GM12872 (cell line): ENCODE measurements at regions not wholly inside any gene's neighbourhood (a gene's known extent, or its start where the extent isn't known, plus 50 kb on each side); places are given as distances from the start of the nearest gene placed in this dataset.

Experiments
- TF ChIP-seq, protein P1 (sequence below): IDR thresholded peaks from 3 replicates; pipeline ENCODE4 v1.5.1; 2011; ENCODE audit warnings: low read depth, mild to moderate bottlenecking, low read length, moderate library complexity; ENCODE audit not compliant: insufficient read depth

DNA sequence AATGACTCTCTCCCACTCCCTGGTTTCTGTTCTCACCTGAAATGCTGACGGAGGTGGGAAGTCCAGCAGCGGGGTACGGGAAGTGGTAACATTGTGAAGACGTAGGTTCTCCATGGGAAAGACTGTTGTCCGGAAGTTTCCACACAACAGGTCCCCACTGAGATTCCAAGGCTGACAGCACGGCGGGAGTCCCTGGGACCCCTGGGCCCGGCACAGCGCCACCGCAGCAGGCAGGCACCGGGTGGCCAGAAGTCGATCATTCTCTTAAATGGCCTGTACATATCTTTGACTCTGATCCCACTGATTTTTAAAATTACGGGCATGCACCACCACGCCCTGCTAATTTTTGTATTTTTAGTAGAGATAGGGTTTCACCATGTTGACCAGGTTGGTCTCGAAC lies 201.0 kb upstream of the SALL3 start:
- TF ChIP-seq, protein P1, sequence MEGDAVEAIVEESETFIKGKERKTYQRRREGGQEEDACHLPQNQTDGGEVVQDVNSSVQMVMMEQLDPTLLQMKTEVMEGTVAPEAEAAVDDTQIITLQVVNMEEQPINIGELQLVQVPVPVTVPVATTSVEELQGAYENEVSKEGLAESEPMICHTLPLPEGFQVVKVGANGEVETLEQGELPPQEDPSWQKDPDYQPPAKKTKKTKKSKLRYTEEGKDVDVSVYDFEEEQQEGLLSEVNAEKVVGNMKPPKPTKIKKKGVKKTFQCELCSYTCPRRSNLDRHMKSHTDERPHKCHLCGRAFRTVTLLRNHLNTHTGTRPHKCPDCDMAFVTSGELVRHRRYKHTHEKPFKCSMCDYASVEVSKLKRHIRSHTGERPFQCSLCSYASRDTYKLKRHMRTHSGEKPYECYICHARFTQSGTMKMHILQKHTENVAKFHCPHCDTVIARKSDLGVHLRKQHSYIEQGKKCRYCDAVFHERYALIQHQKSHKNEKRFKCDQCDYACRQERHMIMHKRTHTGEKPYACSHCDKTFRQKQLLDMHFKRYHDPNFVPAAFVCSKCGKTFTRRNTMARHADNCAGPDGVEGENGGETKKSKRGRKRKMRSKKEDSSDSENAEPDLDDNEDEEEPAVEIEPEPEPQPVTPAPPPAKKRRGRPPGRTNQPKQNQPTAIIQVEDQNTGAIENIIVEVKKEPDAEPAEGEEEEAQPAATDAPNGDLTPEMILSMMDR = no peak

DNA sequence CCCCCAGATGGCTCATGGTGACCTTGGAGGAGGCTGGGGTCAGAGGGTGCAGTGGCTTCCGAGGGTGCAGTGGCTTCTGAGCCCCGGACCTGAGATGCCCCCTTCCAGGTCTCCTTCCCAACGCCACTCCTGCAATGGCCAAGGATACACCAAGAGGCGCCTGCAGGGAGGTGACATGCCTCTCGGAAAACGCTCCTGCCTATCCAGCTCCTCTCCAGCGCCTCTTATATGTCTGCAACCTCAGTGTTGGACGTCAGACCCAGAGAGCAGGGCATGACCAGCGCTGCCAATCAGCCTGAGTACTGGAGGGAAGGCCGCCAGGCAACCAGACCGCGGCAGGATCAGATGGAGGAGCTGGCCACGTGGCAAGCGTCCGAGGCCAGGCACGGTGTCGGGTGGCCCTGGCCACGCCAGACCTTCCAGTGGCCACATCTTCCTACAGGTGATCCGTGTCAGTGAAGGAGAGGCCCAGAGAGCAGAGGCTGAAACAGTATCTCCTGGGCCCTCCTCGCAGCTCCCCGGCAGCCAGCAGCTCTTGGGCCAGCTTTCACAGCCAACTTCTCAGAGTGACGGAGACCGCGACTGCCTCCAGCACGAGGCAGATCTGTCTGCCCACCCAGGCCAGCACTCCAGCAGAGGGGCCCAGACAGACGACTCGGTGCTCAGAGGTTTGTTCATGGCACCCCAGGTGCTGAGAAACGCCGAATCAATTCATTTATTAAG lies 199.5 kb upstream of the SALL3 start:
- TF ChIP-seq, protein P1 = no peak

DNA sequence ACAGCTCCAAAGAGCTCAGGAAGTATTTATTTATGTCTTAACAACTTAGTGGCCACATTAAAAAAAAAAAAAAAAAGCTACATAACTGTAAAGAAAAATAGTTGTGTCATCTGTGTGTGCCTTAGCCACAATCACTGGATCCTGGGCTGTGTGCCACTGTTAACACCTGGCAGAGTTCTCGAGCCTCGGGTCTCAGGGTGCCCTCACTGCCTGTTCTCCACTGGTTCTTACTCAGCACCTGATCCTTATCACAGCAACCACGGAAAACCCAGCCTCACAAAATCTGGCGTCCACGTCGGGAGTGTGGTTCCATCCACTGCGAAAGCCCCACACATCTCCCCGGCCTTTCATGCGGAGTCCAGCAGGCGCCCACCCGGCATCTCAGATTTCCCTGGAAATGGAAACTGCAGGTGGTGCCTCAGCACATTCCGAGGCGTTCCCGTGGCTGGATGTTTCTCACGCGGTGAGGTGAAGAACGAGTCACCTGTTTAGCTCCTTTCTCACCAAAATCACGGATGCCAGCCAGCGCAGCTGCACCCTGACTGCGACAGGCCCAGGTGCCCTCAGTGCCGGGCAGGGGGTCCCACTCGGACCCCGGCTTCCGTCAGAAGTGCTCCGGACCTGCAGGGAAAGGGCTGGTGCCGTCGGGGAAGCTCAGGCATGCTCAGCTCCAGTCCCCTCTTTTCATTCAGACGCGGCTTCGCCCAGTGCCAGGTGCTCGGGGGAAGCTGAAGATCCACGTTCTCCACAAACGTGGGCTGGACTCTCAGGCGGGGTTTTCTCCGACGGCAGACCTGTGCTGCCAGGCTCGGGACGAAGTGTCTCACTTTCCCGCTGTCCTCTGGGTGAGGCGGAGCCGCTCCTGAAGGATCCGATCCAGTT lies 198.7 kb upstream of the SALL3 start:
- TF ChIP-seq, protein P1 = no peak

DNA sequence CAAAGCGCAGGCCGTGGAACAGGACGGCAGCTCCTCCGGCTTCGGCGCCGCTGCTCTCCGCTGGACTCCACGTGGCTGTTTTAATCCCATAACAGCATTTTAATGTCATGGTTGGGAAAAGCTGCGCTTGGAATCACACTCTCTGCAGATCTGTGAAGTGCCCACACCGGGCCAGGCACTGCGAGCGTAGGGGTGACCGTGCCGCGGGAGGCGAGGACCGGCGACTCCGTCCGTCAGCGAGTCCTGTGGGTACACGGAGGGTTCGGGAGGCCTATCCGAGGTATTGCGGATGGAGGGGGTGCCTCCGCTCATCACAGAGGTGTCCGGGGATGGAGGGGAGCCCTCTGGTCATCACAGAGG lies 198.0 kb upstream of the SALL3 start:
- TF ChIP-seq, protein P1 = no peak

DNA sequence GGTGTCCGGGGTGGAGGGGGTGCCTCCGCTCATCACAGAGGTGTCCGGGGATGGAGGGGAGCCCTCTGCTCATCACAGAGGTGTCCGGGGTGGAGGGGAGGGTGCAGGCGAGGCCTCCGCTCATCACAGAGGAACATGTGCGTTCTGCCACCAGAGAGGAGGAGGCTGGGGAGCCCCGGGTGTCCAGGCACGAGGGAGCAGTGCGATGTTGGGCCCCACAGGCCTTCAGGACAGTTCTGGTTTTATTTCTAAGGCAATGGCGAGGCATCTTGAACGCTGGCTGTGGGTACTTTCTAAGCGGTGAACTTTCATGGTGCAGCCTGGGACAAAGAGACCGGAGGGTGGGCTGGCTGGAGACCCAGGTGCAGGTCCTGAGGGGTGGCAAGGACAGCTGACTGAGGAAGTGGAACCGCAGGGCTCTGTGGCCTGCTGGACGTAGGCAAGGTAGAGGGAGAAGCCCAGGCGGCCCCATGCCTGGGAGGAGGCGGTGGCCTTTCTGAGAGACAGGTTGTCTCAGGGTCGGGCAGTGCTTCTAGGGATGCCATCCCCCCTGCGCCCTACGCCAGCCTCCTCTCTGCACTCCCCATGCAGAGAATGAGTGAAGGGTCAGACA lies 196.6 kb upstream of the SALL3 start:
- TF ChIP-seq, protein P1 = no peak

DNA sequence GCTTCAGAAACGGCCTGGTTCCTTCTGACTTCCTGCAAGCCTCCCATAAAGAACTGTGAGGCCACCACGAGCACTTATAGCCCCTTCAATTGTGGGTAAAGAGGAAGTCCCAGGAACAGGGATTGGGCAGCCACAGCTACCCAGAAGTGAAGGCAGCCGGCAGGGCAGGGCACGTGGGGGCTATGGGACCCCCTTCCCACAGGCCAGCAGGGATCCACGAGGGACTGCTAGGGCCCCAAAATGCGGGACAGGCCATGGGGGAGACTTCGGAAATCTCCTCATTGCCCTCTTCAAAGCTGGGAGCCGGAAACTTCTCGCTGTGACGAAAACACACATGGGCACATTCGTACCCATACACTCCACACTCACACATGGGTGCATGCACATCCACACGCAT lies 196.1 kb upstream of the SALL3 start:
- TF ChIP-seq, protein P1 = no peak

DNA sequence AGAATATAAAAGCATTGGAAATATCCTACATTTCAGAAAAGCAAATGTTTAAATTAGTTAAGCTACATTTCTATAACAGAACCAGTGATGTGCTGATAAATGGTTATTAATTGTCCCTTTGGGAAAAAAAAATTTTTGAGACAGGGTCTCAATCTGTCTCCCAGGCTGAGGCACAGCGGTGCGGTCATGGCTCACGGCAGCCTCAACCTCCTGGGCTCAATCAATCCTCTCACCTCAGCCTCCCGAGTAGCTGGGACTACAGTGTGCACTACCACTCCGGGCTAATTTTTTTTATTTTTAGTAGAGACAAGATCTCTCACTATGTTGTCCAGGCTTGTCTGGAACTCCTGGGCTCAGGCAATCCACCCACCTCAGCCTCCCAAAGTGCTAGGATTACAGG lies 194.8 kb upstream of the SALL3 start:
- TF ChIP-seq, protein P1 = no peak
